ENCODE measurements at regions not wholly inside any gene's neighbourhood (a gene's known extent, or its start where the extent isn't known, plus 50 kb on each side); places are given as distances from the start of the nearest gene placed in this dataset.

DNA sequence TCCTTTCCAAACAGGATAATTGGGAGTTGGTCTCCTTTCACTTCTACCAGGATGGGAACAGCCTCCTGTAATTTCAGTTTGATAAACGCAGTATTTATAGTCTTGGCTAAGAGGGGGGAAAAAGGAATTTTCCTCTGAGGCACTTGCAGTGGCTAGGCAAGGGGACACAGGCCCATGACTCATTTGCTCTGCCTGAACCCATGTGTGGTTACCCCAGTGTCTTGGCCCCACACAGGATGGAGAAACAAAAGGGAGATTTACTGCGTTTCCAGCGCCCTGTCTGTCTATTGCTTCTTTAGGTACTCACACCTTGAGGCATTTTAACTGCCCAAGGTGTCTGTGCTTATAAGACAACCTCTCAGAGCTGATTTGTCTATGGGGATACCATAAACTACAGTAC, 74.8 kb upstream of the NEDD9 start:
- Histone ChIP-seq H3K4me2 (ENCODE audit: low read depth, low read length) (no peak overlapping the region), H3K27ac (ENCODE audit: extremely low read length, insufficient read depth, low read length) (no peak overlapping the region), H3K9me3 (ENCODE audit: low read length) (peaks cover 13% of the 10 kb centered on the region; the same call in 1 of the 2 replicates), H3K27me3 (ENCODE audit: control insufficient read depth in 1 of 2, insufficient read depth in 2 of 2, low read length in 2 of 2) (no peaks in the 10 kb centered on the region), H4K20me1 (ENCODE audit: insufficient read depth, low read length) (no peaks in the 10 kb centered on the region), H3K9ac (ENCODE audit: insufficient read depth, low read depth, low read length) (no peak overlapping the region), H3K79me2 (ENCODE audit: insufficient read depth, low read length) (no peaks in the 10 kb centered on the region), H3K36me3 (replicated peaks in 1 of 2; ENCODE audit: control insufficient read depth in 1 of 2, insufficient read depth in 2 of 2, low read length in 2 of 2) (no peaks in the 10 kb centered on the region), H3K4me3 (replicated peaks in 1 of 3; ENCODE audit: insufficient read depth in 1 of 3, low read depth in 2 of 3, low read length in 3 of 3) (no peak overlapping the region), H3K4me1 (ENCODE audit: insufficient read depth, low read length) (no peaks in the 10 kb centered on the region; the same call in 1 of the 2 replicates), H2AFZ (ENCODE audit: low read length) (no peak overlapping the region)
- no peak for DNase-seq (ENCODE audit: low spot score)
- FAIRE-seq: no peak
- ATAC-seq: no peak
- 95% methylated on average over 3 of the region's 3 CpGs for WGBS (ENCODE audit: low lambda C conversion rate)
- BruUV-seq (replicated peaks): no TSS peak
- TF ChIP-seq NAIF1 (CRISPR knock-in tag; IDR thresholded peaks at IDR 0.05; ENCODE audit: borderline replicate concordance) (no peak), FOSL1 (CRISPR knock-in tag; IDR thresholded peaks at IDR 0.05; ENCODE audit: borderline replicate concordance) (no peak), ZMYM2 (CRISPR knock-in tag; IDR thresholded peaks at IDR 0.05) (no peak), TSC22D2 (CRISPR knock-in tag; IDR thresholded peaks at IDR 0.05; ENCODE audit: borderline replicate concordance) (no peak), PHF20 (CRISPR knock-in tag; IDR thresholded peaks at IDR 0.05) (no peak), HCFC1 (IDR thresholded peaks at IDR 0.05; ENCODE audit: low read depth, low read length) (no peak), CEBPG (CRISPR knock-in tag; IDR thresholded peaks at IDR 0.05) (no peak), ZNF292 (CRISPR knock-in tag; IDR thresholded peaks at IDR 0.05; ENCODE audit: borderline replicate concordance, low read depth) (no peak), SRF (IDR thresholded peaks at IDR 0.05; ENCODE audit: low read depth, low read length) (no peak), ZNF431 (CRISPR knock-in tag; IDR thresholded peaks at IDR 0.05; ENCODE audit: borderline replicate concordance, low read depth) (no peak), SKI (IDR thresholded peaks at IDR 0.05; ENCODE audit: partially characterized antibody) (no peak), ZSCAN12 (CRISPR knock-in tag; IDR thresholded peaks at IDR 0.05) (no peak), ZNF207 (IDR thresholded peaks at IDR 0.05; ENCODE audit: borderline replicate concordance) (no peak), ZNF652 (CRISPR knock-in tag; IDR thresholded peaks at IDR 0.05; ENCODE audit: borderline replicate concordance, low read depth) (no peak), ZNF460 (CRISPR knock-in tag; IDR thresholded peaks at IDR 0.05; ENCODE audit: borderline replicate concordance) (no peak), HDAC2 (CRISPR knock-in tag; IDR thresholded peaks at IDR 0.05) (no peak)
- TF ChIP-seq, protein P1, sequence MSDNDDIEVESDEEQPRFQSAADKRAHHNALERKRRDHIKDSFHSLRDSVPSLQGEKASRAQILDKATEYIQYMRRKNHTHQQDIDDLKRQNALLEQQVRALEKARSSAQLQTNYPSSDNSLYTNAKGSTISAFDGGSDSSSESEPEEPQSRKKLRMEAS (IDR thresholded peaks at IDR 0.05): no peak
- TF ChIP-seq, protein P2, sequence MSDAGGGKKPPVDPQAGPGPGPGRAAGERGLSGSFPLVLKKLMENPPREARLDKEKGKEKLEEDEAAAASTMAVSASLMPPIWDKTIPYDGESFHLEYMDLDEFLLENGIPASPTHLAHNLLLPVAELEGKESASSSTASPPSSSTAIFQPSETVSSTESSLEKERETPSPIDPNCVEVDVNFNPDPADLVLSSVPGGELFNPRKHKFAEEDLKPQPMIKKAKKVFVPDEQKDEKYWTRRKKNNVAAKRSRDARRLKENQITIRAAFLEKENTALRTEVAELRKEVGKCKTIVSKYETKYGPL (CRISPR knock-in tag; IDR thresholded peaks at IDR 0.05): no peak
- TF ChIP-seq, protein P3, sequence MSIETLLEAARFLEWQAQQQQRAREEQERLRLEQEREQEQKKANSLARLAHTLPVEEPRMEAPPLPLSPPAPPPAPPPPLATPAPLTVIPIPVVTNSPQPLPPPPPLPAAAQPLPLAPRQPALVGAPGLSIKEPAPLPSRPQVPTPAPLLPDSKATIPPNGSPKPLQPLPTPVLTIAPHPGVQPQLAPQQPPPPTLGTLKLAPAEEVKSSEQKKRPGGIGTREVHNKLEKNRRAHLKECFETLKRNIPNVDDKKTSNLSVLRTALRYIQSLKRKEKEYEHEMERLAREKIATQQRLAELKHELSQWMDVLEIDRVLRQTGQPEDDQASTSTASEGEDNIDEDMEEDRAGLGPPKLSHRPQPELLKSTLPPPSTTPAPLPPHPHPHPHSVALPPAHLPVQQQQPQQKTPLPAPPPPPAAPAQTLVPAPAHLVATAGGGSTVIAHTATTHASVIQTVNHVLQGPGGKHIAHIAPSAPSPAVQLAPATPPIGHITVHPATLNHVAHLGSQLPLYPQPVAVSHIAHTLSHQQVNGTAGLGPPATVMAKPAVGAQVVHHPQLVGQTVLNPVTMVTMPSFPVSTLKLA (IDR thresholded peaks at IDR 0.05): no peak
- TF ChIP-seq, protein P4, sequence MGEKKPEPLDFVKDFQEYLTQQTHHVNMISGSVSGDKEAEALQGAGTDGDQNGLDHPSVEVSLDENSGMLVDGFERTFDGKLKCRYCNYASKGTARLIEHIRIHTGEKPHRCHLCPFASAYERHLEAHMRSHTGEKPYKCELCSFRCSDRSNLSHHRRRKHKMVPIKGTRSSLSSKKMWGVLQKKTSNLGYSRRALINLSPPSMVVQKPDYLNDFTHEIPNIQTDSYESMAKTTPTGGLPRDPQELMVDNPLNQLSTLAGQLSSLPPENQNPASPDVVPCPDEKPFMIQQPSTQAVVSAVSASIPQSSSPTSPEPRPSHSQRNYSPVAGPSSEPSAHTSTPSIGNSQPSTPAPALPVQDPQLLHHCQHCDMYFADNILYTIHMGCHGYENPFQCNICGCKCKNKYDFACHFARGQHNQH (CRISPR knock-in tag; IDR thresholded peaks at IDR 0.05): no peak
- POLR2A ChIA-PET: no interaction called here
- CTCF ChIA-PET (ENCODE audit: low intra/inter-chr PET ratio, low total read pairs): no interaction called here
- intact Hi-C loops (cut with micrococcal nuclease; ENCODE audit: unreplicated experiment) (no loop called here), in situ Hi-C loops (cut with HindIII; ENCODE audit: extremely low pct_ligation_motif_present, low pct_unique_long_range_greater_than_20kb) (no loop called here)

Measured in HepG2 (cell line).